NCI-H2081 treated with DMSO at 0.1 percent for 48 hours (cell line): ENCODE measurements at regions not wholly inside any gene's neighbourhood (a gene's known extent, or its start where the extent isn't known, plus 50 kb on each side); places are given as distances from the start of the nearest gene placed in this dataset.
"Not testable (repeated sequence)": the region's sequence is repeated elsewhere in the genome, so short reads cannot be mapped to it uniquely, and the experiment has no call there.

Source experiments
- DNase-seq: peaks from one replicate; lab custom pipeline; 2025; lab: John Stamatoyannopoulos, UW

DNA sequence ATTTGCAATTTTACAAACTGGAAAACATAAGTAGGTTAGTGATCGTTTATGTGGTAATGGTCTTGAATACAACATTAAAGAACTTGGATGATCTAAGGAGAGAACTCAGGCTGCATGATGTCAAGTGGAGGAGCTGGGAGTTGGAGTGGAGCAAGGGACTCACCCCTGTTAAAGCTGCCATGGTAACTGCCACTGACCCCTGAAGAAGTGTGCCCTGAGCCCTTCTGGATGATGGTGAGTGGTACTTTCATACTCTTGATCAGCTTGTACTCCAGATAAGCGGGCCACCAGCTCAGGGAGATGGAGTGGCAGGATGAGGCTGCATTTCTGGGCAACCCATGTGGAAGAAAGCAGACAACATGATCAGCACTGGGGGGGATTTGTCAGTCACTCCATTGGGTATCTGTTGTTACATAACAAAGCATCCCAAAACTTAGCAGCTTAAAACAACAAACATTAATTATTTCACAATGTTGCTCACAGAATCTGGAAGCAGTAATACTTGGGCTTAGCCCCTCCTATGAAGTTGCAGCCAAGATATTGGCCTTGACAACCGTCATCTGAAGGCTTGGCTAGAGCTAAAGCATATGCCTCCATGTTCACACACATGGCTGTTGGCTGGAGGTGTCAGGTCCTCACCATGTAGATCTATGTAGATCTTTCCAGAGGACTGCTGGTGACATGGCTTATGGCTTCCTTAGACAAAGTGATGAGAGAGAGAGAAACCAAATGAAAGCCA, 213.8 kb downstream of the DUSP10 start:
- DNase-seq = no peak

DNA sequence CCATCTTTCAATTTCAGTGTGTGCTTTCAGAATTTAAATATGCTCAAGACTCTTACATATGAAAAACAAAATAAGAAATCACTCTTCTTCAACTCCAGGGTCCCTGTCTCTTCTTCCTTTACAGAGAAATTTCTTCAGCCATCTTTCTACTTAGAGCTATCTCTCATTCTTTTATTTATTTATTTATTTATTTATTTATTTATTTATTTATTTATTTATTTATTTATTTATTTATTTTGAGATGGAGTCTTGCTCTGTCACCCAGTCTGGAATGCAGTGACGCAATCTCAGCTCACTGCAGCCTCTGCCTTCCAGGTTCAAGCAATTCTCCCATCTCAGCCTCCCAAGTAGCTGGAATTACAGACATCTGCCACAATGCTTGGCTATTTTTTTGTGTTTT, 211.7 kb downstream of the DUSP10 start:
- DNase-seq = not testable (repeated sequence)

DNA sequence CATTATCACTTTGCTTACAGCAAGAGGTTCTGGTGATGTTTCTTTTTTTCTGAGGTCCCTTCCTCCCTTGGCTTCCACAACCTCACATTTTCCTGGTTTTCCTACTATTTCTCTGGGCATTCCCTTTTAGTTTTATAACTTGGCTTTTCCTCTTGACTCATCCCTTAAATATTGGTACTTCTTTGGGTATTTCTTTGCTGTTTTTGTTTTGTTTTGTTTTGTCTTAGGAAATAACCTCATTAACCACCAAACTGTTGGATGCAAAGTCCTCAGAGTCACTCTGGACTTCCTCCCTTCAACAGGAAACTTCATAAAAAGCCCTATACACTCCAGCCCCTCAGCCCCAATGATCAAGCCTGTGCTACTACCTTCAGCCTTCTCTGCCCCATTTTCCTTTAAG, 211.1 kb downstream of the DUSP10 start:
- no peak for DNase-seq

DNA sequence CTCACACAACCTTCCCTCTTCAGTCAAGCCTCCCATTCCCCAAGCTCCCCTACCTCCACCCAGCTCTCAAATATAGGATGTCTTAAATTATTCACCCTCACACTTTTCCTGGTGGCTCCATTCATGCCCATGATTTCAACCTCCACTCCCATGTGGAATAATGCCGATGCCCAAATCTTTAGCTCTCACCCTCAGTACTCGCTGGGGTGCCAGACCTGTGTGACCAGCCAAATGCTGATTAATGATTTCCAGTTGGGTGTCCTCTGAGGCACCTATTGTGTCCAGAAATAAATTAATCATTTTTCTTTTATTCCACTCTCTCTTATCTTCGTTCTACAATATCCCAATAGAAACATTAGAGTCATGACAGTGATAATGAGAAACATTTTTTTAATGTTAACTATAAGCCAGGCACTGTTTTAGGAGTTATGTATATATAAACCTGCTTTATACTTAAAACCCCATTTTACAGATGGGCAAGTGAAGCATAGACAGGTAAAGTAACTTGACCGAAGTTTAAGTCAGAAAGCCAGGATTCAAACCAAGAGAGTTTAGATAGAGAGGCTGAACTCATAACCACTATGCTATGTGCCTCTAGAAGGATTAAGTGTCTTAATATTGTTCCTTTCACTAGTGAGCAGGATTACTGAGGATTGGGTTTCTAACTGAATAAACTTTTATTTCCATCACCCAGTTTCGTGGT, 209.7 kb downstream of the DUSP10 start:
- DNase-seq = no peak

DNA sequence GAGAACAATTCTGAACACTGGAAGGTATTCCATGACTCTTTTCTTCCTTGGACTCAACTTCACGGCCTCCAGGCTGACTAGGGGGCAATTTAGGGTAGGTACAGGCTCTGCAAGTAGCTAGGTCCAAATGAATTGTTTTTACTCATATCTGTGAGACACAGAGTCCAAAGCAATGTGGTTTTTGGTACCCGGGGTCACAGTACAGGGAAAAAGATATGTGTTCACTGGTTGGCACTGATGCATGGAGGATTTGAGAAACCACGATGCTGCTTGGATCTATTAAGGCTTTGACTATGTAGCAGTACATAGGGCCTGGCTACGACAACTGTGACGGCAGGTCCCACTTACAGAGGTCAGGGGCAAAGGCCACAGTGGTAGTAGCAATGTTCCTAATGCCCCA, 200.6 kb downstream of the DUSP10 start:
- no peak for DNase-seq

DNA sequence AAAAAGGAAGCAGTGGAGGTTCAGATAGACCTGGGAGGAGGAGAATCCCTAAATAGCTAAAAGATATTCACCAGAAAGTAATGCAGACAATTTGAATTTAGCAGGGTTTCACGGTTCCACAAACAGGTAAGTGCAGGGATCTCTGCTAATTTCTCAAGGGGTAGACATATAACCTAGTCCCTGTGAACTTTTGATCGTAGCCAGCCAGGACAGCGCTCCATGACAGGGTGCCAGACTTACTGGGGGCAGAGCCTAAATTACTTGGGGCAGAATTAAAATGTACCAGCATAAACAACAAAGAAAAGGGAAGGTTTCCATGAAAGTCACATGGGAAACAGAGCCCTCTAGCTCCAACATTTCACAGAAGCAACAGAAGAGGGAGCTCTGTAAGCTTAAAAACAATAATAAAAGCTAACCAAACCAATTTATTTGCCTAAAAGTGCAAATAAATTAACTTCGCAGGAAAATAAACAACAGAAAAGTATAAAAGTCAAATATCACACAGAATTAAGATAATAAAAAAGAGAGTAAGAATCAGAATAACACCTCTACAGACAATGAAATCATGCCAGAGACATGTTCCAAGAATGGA, 198.3 kb downstream of the DUSP10 start:
- DNase-seq = no peak

DNA sequence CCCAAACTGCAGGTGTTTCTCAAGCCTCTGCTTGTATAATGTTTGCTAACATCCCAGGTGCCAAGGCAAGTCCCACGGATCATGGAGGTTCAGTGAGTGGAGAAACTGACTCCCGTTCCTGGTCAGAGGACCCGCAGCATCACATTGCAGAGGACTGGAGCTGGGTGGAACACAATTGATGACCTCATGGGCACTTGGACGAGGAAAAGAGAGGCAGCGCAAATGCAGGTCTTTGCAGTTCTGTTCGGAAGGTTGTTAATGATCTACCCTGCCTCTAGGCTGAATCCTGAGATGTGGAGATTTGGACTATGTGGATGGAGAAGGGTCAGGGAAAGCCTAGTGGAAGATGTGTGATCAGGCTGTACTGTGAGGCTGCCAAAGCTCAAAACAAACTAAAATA, 192.9 kb downstream of the DUSP10 start:
- no peak for DNase-seq

DNA sequence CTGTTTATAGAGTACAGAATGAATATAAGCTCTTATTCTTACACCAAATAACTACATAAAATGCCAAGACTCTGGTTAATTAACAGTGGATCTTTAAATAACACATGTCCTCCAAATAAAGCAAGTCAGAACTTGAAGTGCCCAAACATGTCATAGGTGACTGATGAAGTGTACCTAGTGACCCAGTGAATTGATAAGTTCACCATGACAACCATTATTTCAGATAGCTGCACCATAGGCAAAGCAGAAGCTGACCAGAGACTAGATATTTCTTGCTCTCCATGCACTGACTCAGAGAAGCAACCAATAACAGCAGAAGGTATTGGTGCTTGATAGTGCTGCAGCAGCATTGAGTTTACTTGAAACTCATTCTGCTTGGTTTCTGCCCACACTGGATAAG, 192.1 kb downstream of the DUSP10 start:
- DNase-seq = no peak

DNA sequence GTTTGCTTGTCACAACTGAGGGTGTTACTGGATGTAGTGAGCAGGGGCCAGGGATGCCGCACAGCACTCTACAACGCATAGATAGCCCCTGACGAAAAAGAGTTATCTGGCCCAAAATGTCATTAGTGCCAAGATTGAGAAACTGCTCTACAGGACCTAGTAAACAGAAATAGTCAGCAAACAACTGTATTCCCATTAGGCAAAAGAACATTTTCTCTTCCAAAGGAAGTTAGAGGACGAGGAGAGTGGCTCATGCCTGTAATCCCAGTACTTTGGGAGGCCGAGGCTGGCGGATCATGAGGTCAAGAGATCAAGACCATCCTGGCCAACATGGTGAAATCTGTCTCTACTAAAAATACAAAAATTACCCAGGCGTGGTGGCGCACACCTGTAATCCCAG, 189.1 kb downstream of the DUSP10 start:
- not testable (repeated sequence) for DNase-seq

DNA sequence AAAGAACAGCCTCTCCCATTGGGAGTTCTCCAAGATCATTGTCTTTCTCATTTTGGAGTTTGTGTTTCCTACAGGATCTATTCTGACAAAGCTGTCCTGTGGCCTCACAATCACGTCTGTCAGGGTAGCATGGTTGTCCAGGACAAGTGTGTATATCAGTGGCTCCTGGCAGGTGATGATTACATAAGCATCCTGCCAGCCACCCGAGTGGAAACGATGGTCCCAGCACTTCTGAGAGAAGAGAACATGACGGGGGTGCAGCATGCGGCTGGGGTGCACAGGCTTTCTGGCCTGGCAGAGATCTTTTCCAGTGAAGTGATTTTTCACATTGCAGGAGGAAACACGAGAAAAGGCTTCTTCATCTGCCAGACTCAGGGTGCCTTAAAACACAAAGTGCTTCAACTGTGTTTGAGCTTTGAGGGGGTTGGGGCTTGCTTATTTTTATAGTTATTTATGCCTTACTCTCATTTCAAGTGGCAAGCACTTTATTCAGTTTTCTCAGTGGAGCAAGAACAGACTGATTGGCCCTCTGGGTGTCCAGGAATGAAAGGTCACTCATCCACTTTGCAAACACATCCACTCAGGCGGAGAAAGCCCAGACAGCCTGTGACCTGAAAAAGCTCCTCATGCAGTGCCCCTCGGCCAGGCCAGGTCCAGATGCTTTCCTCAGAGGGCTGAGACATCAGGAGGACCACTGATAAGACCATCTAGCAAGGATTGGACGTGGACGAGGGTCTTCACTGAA, 186.0 kb downstream of the DUSP10 start:
- DNase-seq = no peak

DNA sequence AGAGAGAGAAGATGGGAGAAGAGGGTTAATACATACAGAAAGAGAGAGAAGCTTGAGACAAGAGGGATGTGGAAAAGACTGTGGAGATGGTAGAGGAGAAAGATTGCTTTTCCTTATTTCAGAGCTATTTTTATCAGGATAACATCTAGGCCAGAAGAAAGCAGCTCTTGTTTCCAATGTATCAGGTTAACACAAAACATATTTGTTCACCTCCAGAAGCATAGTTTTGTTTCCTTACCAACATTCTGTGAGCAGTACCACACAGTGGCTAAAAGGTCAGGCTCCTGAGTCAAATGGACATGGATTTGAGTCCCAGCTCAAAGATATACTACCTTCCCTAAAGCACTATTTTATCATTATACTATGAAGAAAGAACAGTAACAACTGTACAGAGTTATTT, 185.5 kb downstream of the DUSP10 start:
- no peak for DNase-seq

DNA sequence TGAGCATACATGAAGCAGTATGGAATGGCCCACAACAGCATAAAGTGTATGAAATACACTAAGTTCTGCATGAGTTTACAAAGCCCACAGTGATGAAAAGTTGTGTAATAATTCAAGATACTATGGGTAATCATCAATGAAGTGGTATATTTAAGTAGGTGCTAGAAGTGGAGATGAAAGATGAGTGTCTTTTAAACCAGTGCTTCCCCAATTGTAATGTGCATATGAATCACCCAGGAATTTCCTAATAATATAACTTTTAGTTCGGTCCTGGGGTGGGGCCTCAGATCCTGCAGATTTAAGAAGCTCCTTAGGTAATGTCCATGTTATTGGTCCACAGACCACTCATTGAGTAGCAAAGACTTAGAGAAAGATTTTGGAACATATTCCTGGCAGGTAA, 184.9 kb downstream of the DUSP10 start:
- no peak for DNase-seq

DNA sequence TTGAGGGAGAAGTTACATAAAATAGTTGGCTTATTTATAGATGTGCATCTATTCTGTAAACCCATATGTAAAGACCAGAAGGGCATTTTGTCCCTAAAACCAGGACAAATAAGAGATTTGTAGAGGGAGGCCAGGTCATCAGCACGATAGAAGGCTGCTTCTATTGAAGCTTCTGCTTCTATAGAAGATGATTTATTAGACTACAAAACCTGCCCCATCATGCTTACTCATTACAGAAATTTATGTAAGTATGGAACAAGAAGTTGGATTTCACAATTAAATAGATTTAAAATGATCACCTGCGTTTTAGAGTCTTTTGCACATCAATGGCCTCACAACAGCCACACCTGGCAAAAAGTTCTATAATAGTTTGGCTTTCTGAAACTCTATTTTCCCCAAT, 183.5 kb downstream of the DUSP10 start:
- no peak for DNase-seq

DNA sequence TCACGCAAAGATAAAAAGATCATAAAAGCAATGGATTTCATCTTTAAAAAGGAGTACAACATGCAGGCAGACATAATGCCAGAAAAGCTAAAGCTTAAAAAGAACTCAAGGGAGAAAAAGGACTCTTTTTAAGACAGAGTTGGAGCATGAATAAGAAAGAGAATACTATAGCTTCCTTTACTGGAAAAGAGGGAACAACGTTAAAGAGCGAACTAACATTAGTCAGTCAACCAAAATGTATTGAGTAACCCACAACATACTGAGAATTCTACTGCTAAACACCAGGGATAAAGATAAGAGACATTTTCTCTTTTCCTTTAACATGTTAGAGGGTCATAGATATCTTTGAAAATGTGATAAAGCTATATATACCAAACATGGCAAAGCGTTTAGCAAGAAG, 182.0 kb downstream of the DUSP10 start:
- no peak for DNase-seq

DNA sequence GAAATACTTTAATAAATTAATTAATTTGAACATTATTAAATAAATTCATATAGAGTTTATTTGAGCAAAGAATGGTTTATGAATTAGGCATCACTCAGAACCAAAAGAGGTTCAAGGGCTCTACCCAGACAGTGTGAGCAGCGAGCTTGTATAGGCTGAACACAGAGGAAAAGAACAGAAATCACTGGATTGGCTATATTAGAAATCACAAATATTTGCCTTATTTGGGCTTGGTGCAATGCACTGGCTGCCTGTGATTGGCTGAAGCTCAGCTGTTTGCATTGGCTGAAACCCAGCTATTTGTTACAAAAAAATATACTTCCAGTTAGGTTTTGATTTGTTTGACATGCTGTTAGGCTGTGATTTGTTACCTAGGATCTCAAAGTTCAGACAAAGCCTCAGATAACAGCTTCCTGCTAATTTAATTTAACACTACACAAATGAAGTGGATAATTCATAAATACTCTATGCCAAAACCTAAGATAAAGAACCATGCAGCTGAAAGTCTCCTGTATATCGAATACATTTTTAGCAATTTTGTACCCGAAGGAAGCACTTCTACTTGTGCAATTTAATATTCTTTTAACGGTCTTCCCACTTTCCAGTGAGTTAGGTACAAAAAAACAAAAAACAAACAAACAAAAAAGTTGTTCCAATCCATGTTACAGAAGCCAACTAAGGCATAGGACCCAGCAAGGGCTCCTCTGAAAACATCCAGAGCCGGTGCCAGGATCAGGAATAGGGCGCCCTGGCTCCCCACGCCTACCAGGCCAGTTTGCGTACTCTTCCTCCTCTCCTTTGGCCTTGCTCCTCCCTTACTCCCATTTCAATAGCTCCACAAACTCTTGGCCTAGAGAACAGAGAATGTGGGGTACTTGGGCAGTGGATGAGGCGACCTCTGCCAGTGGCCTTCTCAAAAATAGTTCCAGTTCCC, 179.1 kb downstream of the DUSP10 start:
- DNase-seq = no peak

DNA sequence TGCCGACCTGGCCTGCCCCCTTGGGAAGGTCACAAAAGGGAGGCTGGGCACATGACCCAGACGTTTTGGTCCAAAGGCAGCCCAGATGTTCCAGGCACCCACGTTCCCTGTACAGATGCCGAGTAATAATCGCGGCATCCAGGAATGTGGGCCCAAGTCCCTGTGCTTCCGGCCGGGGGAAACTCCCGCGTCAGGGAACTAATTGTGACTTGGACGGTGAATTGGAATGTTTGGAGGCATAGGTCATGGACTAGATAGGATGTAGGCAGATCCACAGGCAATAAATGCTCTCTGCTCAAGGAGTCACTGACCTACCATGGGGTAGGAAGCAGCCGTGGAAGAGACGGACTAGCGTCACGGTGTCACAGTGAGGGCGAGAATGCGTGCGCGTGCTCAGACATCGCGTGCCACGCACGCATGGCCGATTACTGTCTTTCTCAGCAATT, 178.4 kb downstream of the DUSP10 start:
- no peak for DNase-seq

DNA sequence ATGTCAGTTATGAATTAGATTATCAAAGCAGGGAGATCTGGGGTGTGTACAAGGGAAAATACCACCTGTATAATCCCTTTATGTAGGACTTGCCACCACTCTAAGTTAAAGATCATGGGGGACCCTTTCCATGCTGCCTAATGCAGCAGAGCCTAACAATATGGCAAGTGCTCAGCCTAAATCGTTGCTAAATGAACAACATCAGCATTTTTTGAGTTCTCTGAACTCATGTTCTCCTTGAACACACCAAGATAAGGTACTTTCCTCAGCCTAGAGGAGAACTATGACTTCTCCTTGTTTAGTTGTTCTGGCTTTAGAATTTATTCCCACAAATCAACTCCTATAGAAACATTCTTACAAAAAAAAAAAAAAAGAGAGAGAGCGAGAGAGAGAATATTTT, 177.0 kb downstream of the DUSP10 start:
- no peak for DNase-seq

DNA sequence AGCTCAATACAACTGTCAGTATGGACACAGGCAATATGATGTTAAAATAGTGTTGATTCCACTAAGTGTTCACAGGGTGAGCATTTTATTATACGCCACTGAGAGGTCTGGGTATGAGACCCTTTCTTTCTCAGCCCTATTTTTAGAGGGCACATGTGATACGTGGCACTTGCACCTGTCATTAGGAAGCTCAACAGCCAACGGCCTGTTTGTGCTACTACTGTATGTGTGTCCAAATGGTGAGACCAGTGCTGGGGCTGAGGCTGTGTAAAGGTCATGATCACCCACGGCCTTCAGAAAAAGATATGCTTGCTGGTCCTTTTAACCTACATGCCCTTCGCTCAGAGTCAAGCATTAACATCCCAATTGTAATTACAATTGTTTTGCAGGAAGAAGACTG, 176.2 kb downstream of the DUSP10 start:
- no peak for DNase-seq

DNA sequence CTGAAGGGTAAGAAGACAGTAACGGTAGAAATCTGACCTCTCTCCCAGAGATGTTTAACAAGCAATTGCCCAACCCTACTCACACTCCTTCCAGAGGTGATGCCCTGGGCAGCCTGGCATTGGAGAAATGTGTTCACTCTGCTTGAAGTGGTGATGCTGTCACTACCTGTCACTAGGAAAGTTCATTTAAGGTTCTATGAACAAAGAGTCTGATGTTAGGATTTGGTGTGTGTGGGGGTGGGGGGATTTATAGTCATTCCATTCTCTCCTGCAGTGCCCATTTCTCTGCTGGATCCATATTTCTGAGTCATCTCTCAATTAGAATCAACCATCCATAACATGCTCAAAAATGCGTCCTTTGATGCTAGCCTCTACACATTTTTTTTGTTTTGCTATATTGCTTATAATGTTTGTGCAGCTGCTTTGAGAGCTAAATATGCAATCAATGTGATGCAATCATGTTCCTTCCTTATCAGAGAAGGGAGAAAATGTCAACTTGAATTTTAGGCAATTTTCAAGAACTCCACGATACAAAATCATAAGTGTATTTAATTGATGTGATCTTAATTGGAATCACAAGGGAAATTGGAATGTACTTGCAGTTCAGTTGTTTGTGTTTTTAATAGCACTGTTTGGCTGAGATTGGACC, 173.9 kb downstream of the DUSP10 start:
- no peak for DNase-seq

DNA sequence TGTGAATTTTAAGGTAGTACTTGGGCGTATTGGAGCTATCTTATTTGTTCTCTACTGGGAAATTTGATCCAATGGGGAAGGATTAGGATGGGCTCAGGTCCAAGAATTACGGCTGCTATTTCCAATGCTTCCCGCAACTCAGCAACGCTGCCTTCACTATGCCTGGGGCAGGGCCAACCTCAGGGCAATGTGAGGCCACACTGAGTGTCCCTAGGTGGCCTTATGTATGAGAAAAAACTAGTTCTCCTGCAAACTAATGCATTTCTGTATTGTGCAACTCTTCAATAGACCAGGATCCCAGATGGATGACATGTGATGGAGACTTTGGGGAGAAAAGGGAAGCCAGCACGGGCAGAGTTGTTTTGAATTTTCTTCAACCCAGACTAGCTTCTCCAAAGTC, 168.1 kb downstream of the DUSP10 start:
- no peak for DNase-seq

DNA sequence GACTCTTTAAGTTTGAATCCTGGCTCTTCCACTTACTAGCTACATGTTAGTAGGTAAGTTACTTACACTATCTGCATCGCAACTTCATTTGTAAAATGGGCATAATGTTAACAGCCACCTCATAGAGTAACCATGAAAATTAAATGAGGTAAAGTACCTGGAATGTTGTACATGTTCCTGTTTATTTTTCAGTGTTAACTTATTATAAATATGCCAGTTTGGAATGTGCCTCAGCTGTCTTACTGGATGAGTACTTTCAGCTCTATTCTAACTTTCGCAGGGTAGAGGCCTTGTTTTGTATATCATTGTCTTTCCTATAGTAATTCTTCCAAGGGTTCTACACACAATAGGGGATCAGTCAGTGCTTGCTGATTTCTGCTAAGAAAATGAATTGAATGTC, 167.4 kb downstream of the DUSP10 start:
- DNase-seq = no peak
